G401 (cell line): ENCODE measurements at regions not wholly inside any gene's neighbourhood (a gene's known extent, or its start where the extent isn't known, plus 50 kb on each side); places are given as distances from the start of the nearest gene placed in this dataset.
"Not testable (repeated sequence)": the region's sequence is repeated elsewhere in the genome, so short reads cannot be mapped to it uniquely, and the experiment has no call there.

Experiments
- DNase-seq: peaks from one replicate; pipeline ENCODE4 v3.0.0-alpha.2; 2015; ENCODE audit warnings: low spot score
- in situ Hi-C: cut with HindIII; loops from 2 replicates; pipeline ENCODE4 v1.10.0; 2016; ENCODE audit warnings: low sequenced_read_pairs, mixed read lengths

- in situ Hi-C loops, result no loop called here
- no peak for DNase-seq
Observed at GRCh38 chr9:18058564-18059442, 415.1 kb upstream of the ADAMTSL1 start.

GRCh38 chr9:18059447-18059846, 414.5 kb upstream of the ADAMTSL1 start:
- in situ Hi-C loops, result no loop called here
- DNase-seq, result no peak

- DNase-seq, result no peak
Observed at GRCh38 chr9:18060269-18060934, 413.6 kb upstream of the ADAMTSL1 start.

GRCh38 chr9:18061332-18061731, 412.6 kb upstream of the ADAMTSL1 start:
- no peak for DNase-seq
- in situ Hi-C loops, result no loop called here

More at GRCh38 chr9:18060269-18060934, 413.6 kb upstream of the ADAMTSL1 start:
- in situ Hi-C loops, result no loop called here

GRCh38 chr9:18061856-18062255, 412.1 kb upstream of the ADAMTSL1 start:
- no peak for DNase-seq

GRCh38 chr9:18063856-18064390, 410.0 kb upstream of the ADAMTSL1 start:
- no peak for DNase-seq
- in situ Hi-C loops, result no loop called here

More at GRCh38 chr9:18061856-18062255, 412.1 kb upstream of the ADAMTSL1 start:
- in situ Hi-C loops, result no loop called here

- in situ Hi-C loops, DNase-seq: not testable (repeated sequence)
Observed at GRCh38 chr9:18066608-18067007, 407.3 kb upstream of the ADAMTSL1 start.

GRCh38 chr9:18067548-18068120, 406.3 kb upstream of the ADAMTSL1 start:
- in situ Hi-C loops, result no loop called here
- no peak for DNase-seq

- in situ Hi-C loops, result no loop called here
- no peak for DNase-seq
Observed at GRCh38 chr9:18068900-18069299, 405.1 kb upstream of the ADAMTSL1 start.

- in situ Hi-C loops, result no loop called here
- no peak for DNase-seq
Observed at GRCh38 chr9:18071651-18072060, 402.3 kb upstream of the ADAMTSL1 start.

- in situ Hi-C loops, result no loop called here
- DNase-seq, result no peak
Observed at GRCh38 chr9:18073002-18073401, 401.0 kb upstream of the ADAMTSL1 start.

GRCh38 chr9:18074041-18074440, 399.9 kb upstream of the ADAMTSL1 start:
- in situ Hi-C loops, result no loop called here

GRCh38 chr9:18075253-18075952, 398.6 kb upstream of the ADAMTSL1 start:
- in situ Hi-C loops, result no loop called here
- DNase-seq, result no peak

More at GRCh38 chr9:18074041-18074440, 399.9 kb upstream of the ADAMTSL1 start:
- DNase-seq, result no peak

- in situ Hi-C loops, result no loop called here
- no peak for DNase-seq
Observed at GRCh38 chr9:18077941-18078678, 395.8 kb upstream of the ADAMTSL1 start.

GRCh38 chr9:18092138-18092537, 381.8 kb upstream of the ADAMTSL1 start:
- in situ Hi-C loops, result no loop called here
- no peak for DNase-seq

- in situ Hi-C loops, result no loop called here
- DNase-seq, result no peak
Observed at GRCh38 chr9:18106006-18106560, 367.9 kb upstream of the ADAMTSL1 start.

GRCh38 chr9:18109675-18110074, 364.3 kb upstream of the ADAMTSL1 start:
- in situ Hi-C loops, result no loop called here
- DNase-seq, result no peak

GRCh38 chr9:18111146-18111545, 362.8 kb upstream of the ADAMTSL1 start:
- in situ Hi-C loops, result no loop called here
- no peak for DNase-seq
